Panc1 (cell line): ENCODE measurements at regions not wholly inside any gene's neighbourhood (a gene's known extent, or its start where the extent isn't known, plus 50 kb on each side); places are given as distances from the start of the nearest gene placed in this dataset.

Source experiments
- ATAC-seq: fragments of 200-7000 bp; cut with Tn5 transposase; 2 replicates; pipeline ENCODE4 v1.9.1; 2020; ENCODE audit warnings: mild to moderate bottlenecking, moderate library complexity
- BruUV-seq: library from RNA; stranded (reverse); fragments of 400-500 nt; replicated peaks from 2 replicates; lab custom pipeline; 2021; lab: Mats Ljungman, UMichigan
- CTCF ChIA-PET: fragments of 300-600 bp; sonication (Branson Sonifier 250); formaldehyde crosslinking; loops from one replicate; lab custom pipeline; 2022; ENCODE audit warnings: antibody characterized with exemption; lab: Charles Lee
- POLR2A ChIA-PET: fragments of 300-600 bp; sonication (Branson Sonifier 250); formaldehyde crosslinking; loops from one replicate; lab custom pipeline; 2022; ENCODE audit warnings: antibody characterized with exemption; lab: Charles Lee
- DNase-seq: peaks from one replicate; pipeline ENCODE4 v3.0.0-alpha.2; 2010; ENCODE audit warnings: low read depth, low spot score
- H3K27ac ChIP-seq: 2 replicates; pipeline ENCODE4 v1.5.1; 2011; ENCODE audit warnings: mild to moderate bottlenecking, low read length, inconsistent platforms
- H3K27me3 ChIP-seq: fragments of 200-500 bp; sonication (Bioruptor generic); 2 replicates; pipeline ENCODE4 v1.6.0; 2014; ENCODE audit warnings: low read length, inconsistent platforms; ENCODE audit not compliant: control insufficient read depth, insufficient read depth
- H3K36me3 ChIP-seq: fragments of 200-500 bp; sonication (Bioruptor generic); 2 replicates; pipeline ENCODE4 v1.5.1; 2014; ENCODE audit warnings: inconsistent platforms, mild to moderate bottlenecking, low read length, moderate library complexity; ENCODE audit not compliant: control insufficient read depth, insufficient read depth
- H3K4me1 ChIP-seq: 2 replicates; pipeline ENCODE4 v1.5.1; 2011; ENCODE audit warnings: inconsistent platforms, mild to moderate bottlenecking, low read length, moderate library complexity; ENCODE audit not compliant: control insufficient read depth, insufficient read depth
- H3K4me3 ChIP-seq, 2 experiments: 2 replicates each; pipeline ENCODE4 v1.5.1; 2011 to 2012; ENCODE audit warnings: low read depth in 2 of 2, low read length in 2 of 2, mild to moderate bottlenecking in 2 of 2, inconsistent platforms in 1 of 2, moderate library complexity in 1 of 2
- H3K9me3 ChIP-seq: fragments of 200-500 bp; sonication (Bioruptor generic); 2 replicates; pipeline ENCODE4 v1.5.1; 2014; ENCODE audit warnings: low read depth, mild to moderate bottlenecking, inconsistent platforms, low read length, moderate library complexity; ENCODE audit not compliant: control insufficient read depth, insufficient read depth
- CTCF ChIP-seq: fragments of 450-650 bp; IDR thresholded peaks from 2 replicates; pipeline ENCODE4 v1.5.1; 2017; ENCODE audit warnings: mild to moderate bottlenecking
- POLR2AphosphoS5 ChIP-seq: IDR thresholded peaks from 2 replicates; pipeline ENCODE4 v1.6.1; 2012; ENCODE audit warnings: mild to moderate bottlenecking, low read depth, low read length, moderate library complexity
- SIN3A ChIP-seq: IDR thresholded peaks from 2 replicates; pipeline ENCODE4 v1.6.1; 2012; ENCODE audit warnings: low read depth, mild to moderate bottlenecking, low read length, moderate library complexity, borderline replicate concordance; ENCODE audit not compliant: insufficient read depth
- TCF7L2 ChIP-seq: IDR thresholded peaks from 2 replicates; pipeline ENCODE4 v1.6.1; 2011; ENCODE audit warnings: mild to moderate bottlenecking, low read depth, low read length, inconsistent platforms
- in situ Hi-C: cut with HindIII; loops from 2 replicates; pipeline ENCODE4 v1.10.0; 2016; ENCODE audit warnings: low sequenced_read_pairs, low pct_unique_long_range_greater_than_20kb
- intact Hi-C: fragments of 100-400 bp; cut with micrococcal nuclease; formaldehyde crosslinking; loops from one replicate; pipeline ENCODE4 v1.10.0; 2022; ENCODE audit not compliant: unreplicated experiment
- TF ChIP-seq, protein P1 (sequence below), 2 experiments: IDR thresholded peaks; 2 replicates each; pipeline ENCODE4 v1.6.1; 2011 to 2012; ENCODE audit warnings: low read depth in 2 of 2, control low read depth in 1 of 2, low read length in 1 of 2, mild to moderate bottlenecking in 1 of 2, moderate library complexity in 1 of 2; ENCODE audit not compliant: insufficient read depth in 1 of 2

DNA sequence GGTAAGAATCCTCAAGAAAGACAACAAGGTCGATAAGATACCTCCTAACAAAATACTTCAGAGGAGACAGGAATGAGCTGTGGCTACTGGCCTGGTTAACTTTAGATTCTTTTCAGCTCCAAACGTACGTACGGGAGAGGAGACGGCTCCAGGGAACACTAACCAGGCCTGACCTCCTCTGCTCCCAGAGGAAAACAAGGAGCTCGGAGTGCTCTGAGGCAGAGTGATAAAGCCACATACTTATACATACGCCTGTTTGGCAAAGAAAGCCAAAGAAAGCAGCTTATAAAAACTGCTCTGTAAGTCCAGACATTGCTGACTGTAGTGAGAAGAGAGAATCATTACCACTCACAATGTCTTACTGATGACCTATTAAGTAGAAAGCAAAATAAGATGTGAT, 263.9 kb downstream of the MZT1 start:
- ATAC-seq, result no peak
- no TSS peak for BruUV-seq
- Histone ChIP-seq H3K27me3 (no peaks in the 10 kb centered on the region), H3K4me1 (no peaks in the 10 kb centered on the region), H3K9me3 (no peaks in the 10 kb centered on the region), H3K36me3 (no peaks in the 10 kb centered on the region), H3K27ac (no peak overlapping the region), H3K4me3 (no peak overlapping the region)
- TF ChIP-seq, protein P1, sequence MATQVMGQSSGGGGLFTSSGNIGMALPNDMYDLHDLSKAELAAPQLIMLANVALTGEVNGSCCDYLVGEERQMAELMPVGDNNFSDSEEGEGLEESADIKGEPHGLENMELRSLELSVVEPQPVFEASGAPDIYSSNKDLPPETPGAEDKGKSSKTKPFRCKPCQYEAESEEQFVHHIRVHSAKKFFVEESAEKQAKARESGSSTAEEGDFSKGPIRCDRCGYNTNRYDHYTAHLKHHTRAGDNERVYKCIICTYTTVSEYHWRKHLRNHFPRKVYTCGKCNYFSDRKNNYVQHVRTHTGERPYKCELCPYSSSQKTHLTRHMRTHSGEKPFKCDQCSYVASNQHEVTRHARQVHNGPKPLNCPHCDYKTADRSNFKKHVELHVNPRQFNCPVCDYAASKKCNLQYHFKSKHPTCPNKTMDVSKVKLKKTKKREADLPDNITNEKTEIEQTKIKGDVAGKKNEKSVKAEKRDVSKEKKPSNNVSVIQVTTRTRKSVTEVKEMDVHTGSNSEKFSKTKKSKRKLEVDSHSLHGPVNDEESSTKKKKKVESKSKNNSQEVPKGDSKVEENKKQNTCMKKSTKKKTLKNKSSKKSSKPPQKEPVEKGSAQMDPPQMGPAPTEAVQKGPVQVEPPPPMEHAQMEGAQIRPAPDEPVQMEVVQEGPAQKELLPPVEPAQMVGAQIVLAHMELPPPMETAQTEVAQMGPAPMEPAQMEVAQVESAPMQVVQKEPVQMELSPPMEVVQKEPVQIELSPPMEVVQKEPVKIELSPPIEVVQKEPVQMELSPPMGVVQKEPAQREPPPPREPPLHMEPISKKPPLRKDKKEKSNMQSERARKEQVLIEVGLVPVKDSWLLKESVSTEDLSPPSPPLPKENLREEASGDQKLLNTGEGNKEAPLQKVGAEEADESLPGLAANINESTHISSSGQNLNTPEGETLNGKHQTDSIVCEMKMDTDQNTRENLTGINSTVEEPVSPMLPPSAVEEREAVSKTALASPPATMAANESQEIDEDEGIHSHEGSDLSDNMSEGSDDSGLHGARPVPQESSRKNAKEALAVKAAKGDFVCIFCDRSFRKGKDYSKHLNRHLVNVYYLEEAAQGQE (IDR thresholded peaks at IDR 0.05; ENCODE audit: insufficient read depth in 1 of 2, low read depth in 2 of 2, low read length in 1 of 2), result no peak
- no peak for TF ChIP-seq SIN3A
- no peak for TF ChIP-seq CTCF
- TF ChIP-seq TCF7L2, result no peak
- no peak for TF ChIP-seq POLR2AphosphoS5
- DNase-seq, result no peak
- POLR2A ChIA-PET, result no interaction called here
- CTCF ChIA-PET, result no interaction called here
- intact Hi-C loops (no loop called here), in situ Hi-C loops (no loop called here)

DNA sequence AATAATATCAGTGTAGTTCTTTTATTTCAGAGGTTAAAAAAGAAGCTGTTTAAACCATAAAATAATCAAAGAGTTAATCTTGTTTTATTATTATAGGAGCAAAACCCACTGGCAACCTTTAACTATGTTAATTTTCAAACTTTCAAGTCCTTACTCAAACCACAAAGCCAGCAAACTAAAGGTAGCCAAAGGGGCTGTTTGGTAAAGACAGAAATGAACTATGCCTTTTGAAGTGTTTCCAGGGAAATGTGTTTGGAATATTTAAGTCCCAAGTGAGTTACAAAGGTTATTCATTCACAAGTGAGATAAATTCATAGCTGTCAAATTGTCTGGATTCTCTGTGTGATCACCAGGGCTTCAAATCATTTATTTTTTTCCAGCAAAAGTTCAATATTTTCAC, 264.7 kb downstream of the MZT1 start:
- intact Hi-C loops, result no loop called here
- no peak overlapping the region for H3K4me3 ChIP-seq
- TF ChIP-seq, protein P1 (IDR thresholded peaks at IDR 0.05; ENCODE audit: insufficient read depth in 1 of 2, low read depth in 2 of 2, low read length in 1 of 2), result no peak
- TF ChIP-seq POLR2AphosphoS5 (no peak), SIN3A (no peak), TCF7L2 (no peak), CTCF (no peak)
- H3K36me3 ChIP-seq, result no peaks in the 10 kb centered on the region
- in situ Hi-C loops, result no loop called here
- H3K27ac ChIP-seq, result no peak overlapping the region
- DNase-seq (no peak), ATAC-seq (no peak)
- H3K4me1 ChIP-seq, result no peaks in the 10 kb centered on the region
- POLR2A ChIA-PET, result no interaction called here
- H3K27me3 ChIP-seq, result no peaks in the 10 kb centered on the region
- CTCF ChIA-PET, result no interaction called here
- no peaks in the 10 kb centered on the region for H3K9me3 ChIP-seq
- no TSS peak for BruUV-seq
